ENCODE measurements at regions not wholly inside any gene's neighbourhood (a gene's known extent, or its start where the extent isn't known, plus 50 kb on each side); places are given as distances from the start of the nearest gene placed in this dataset.

DNA sequence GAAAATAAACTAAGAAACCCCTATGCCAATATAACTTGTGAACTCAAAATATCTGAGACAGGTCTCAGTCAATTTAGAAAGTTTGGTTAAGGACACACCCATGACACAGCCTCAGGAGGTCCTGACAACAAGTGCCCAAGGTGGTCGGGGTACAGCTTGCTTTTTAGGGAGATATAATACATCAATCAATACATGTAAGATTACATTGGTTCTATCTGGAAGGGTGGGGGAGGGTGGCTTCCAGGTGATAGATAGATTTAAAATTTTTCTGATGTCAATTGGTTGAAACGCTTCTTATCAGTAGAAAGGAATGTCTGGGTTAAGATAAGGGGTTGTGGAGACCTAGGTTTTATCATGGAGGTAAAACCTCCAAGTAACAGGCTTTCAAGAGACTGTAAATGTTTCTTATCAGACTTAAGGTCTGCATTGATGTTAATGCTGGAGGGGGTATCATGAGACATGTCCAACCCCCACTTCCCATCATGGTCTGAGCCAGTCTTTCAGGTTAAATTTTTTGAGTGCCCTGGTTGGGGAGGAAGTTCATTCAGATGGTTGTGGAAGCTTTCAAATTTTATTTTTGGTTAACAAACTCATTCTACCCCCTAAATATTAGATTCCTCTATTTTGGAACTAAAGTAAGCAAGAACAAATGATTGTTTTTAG lies 82.0 kb upstream of the RASSF8 start:
- H3K9me3 ChIP-seq = no peaks in the 10 kb centered on the region
- H3K4me1 ChIP-seq = no peaks in the 10 kb centered on the region
- DNase-seq = no peak
- no peaks in the 10 kb centered on the region for H3K36me3 ChIP-seq
- H3K27me3 ChIP-seq = no peaks in the 10 kb centered on the region
- TF ChIP-seq, protein P1, sequence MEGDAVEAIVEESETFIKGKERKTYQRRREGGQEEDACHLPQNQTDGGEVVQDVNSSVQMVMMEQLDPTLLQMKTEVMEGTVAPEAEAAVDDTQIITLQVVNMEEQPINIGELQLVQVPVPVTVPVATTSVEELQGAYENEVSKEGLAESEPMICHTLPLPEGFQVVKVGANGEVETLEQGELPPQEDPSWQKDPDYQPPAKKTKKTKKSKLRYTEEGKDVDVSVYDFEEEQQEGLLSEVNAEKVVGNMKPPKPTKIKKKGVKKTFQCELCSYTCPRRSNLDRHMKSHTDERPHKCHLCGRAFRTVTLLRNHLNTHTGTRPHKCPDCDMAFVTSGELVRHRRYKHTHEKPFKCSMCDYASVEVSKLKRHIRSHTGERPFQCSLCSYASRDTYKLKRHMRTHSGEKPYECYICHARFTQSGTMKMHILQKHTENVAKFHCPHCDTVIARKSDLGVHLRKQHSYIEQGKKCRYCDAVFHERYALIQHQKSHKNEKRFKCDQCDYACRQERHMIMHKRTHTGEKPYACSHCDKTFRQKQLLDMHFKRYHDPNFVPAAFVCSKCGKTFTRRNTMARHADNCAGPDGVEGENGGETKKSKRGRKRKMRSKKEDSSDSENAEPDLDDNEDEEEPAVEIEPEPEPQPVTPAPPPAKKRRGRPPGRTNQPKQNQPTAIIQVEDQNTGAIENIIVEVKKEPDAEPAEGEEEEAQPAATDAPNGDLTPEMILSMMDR (IDR thresholded peaks at IDR 0.05; ENCODE audit: low read depth, low read length) = no peak
- no peak overlapping the region for H3K4me3 ChIP-seq (ENCODE audit: low read depth, low read length)

DNA sequence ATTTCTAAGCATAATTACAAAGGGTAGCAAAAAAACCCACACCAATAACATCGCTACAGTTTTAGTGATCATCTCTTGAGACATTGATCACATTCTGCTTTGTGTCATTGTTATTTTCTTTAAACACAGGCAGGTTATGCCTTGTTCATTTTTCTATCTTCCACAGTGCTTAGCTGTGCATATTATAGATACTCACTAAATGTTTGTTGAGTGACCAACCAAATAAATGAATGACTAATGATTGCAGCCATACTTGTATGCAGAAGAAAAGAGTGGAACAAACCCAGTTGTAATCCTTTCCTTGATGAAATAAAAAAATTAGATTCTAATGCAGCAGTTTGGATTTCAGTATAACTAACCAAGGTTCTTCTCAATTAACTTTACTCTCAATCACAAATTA lies 81.0 kb upstream of the RASSF8 start:
- Histone ChIP-seq H3K4me3 (ENCODE audit: low read depth, low read length) (no peak overlapping the region), H3K36me3 (no peaks in the 10 kb centered on the region), H3K4me1 (no peaks in the 10 kb centered on the region), H3K27me3 (no peaks in the 10 kb centered on the region), H3K9me3 (no peaks in the 10 kb centered on the region)
- TF ChIP-seq, protein P1 (IDR thresholded peaks at IDR 0.05; ENCODE audit: low read depth, low read length) = no peak
- no peak for DNase-seq

DNA sequence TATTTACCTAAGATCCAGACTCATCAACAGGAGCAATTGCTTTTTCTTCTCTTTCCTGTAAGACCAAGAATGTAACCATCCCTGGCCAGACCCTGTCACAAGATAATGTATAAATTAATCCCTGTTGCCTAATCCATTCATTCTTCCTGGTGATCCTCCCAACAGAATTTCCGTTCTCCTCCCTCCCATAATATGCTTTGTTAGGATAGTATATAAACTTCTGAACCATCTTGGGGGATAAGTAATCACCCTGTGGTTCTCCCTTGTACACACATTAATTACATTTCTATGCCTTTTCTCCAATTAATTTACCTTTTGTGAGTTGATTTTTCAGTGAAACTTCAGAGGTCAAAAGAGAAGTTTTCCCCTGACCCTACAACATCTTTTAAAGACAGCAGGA lies 76.2 kb upstream of the RASSF8 start:
- no peaks in the 10 kb centered on the region for H3K9me3 ChIP-seq
- H3K27me3 ChIP-seq = no peaks in the 10 kb centered on the region
- H3K36me3 ChIP-seq = no peaks in the 10 kb centered on the region
- TF ChIP-seq, protein P1 (IDR thresholded peaks at IDR 0.05; ENCODE audit: low read depth, low read length) = no peak
- no peak for DNase-seq
- no peaks in the 10 kb centered on the region for H3K4me1 ChIP-seq
- no peak overlapping the region for H3K4me3 ChIP-seq (ENCODE audit: low read depth, low read length)

DNA sequence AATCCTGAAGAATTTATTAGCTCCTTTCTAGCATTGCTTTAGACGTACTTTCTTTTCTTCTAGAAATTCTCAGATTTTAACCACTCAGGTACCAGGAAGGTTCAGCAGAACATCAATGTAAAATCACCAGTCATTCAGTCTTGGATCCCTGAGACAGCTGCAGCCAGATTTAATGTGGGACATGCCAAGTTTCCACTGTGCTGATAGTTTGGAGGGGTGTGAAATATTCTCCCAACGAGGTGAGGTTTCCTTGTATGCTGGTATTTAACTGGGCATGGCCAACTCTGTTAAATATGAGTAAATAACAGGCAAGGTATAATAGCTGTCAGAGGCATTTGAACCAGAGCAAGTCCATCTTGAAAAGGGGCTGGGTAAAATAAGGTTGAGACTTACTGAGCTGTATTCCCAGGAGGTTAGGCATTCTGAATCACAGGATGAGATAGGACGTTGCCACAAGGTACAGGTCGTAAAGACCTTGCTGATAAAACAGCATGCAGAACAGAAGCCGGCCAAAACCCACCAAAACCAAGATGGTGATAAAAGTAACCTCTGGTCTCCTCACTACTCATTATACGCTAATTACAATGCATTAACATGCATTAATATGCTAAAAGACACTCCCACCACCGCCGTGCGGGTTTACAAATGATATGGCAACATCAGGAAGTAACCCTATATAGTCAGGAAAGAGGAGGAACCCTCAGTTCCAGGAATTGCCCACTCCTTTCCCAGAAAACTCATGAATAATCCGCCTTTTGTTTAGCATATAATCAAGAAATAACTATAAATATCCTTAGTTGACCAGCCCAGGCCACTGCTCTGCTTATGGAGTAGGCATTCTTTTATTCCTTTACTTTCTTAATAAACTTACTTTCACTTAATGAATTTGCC lies 75.2 kb upstream of the RASSF8 start:
- no peaks in the 10 kb centered on the region for H3K36me3 ChIP-seq
- H3K4me1 ChIP-seq = no peaks in the 10 kb centered on the region
- H3K27me3 ChIP-seq = no peaks in the 10 kb centered on the region
- H3K4me3 ChIP-seq (ENCODE audit: low read depth, low read length) = no peak overlapping the region
- DNase-seq = no peak
- H3K9me3 ChIP-seq = no peaks in the 10 kb centered on the region
- TF ChIP-seq, protein P1 (IDR thresholded peaks at IDR 0.05; ENCODE audit: low read depth, low read length) = no peak

DNA sequence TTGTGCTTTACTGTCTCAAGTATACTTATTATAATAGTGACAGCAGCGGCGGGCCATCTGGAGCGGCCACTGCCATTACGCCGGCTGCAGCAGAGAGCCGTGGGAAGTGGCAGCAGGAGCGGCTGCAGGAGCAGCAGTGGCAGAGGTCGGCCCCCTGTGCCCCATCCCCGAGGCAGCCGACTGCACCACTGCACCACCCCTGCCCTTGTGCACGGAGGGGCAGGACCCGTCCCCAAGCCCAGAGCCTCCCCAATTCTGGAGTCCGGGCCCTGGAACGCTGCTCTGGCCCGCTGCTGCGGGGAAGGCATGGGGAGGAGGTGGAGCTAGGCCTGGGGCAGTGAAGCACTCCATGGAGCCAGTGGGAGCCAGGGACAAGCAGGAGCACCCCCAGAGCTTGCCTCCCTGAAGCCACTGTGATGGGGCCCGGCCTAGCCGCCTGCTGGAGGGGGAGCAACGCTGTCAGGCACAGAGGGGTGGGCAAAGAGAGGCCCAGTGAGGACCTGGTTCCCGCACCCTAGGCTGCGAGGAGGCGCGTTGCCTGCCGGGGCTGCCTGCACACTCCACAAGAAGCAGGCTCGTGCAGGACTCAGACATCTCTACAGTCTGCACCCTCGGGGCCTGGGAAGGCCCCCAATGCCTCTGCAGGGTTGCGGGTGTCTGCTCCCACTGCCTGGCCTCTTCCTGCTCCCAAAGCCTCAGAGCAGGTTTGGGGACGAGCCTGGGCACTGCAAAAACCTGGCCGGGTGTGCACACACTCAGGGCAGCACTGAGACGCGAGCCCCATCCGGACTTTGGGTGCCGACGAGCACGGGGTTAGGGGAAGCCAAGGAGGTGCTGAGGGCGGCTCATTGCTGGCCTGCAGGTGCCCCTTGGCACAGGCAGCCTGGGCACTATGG lies 74.2 kb upstream of the RASSF8 start:
- Histone ChIP-seq H3K27me3 (no peaks in the 10 kb centered on the region), H3K9me3 (no peaks in the 10 kb centered on the region), H3K4me1 (no peaks in the 10 kb centered on the region), H3K36me3 (no peaks in the 10 kb centered on the region), H3K4me3 (ENCODE audit: low read depth, low read length) (no peak overlapping the region)
- TF ChIP-seq, protein P1 (IDR thresholded peaks at IDR 0.05; ENCODE audit: low read depth, low read length) = no peak
- no peak for DNase-seq
